ENCODE measurements at regions not wholly inside any gene's neighbourhood (a gene's known extent, or its start where the extent isn't known, plus 50 kb on each side); places are given as distances from the start of the nearest gene placed in this dataset.

- TF ChIP-seq CTCF (IDR thresholded peaks at IDR 0.05) = no peak
Measured at GRCh38 chr5:39758426-39758825, 333.6 kb upstream of the DAB2 start.

GRCh38 chr5:39757131-39757530, 332.4 kb upstream of the DAB2 start:
- TF ChIP-seq CTCF (IDR thresholded peaks at IDR 0.05) = no peak

- TF ChIP-seq CTCF (IDR thresholded peaks at IDR 0.05) = no peak
Measured at GRCh38 chr5:39755986-39756385, 331.2 kb upstream of the DAB2 start.

- TF ChIP-seq CTCF (IDR thresholded peaks at IDR 0.05) = no peak
Measured at GRCh38 chr5:39755452-39755851, 330.7 kb upstream of the DAB2 start.

- no peak for TF ChIP-seq CTCF (IDR thresholded peaks at IDR 0.05)
Measured at GRCh38 chr5:39750661-39751060, 325.9 kb upstream of the DAB2 start.

- TF ChIP-seq CTCF (IDR thresholded peaks at IDR 0.05) = no peak
Measured at GRCh38 chr5:39742916-39743315, 318.1 kb upstream of the DAB2 start.

- TF ChIP-seq CTCF (IDR thresholded peaks at IDR 0.05) = no peak
Measured at GRCh38 chr5:39740404-39740803, 315.6 kb upstream of the DAB2 start.

- no peak for TF ChIP-seq CTCF (IDR thresholded peaks at IDR 0.05)
Measured at GRCh38 chr5:39732166-39732565, 307.4 kb upstream of the DAB2 start.
